ENCODE measurements at regions not wholly inside any gene's neighbourhood (a gene's known extent, or its start where the extent isn't known, plus 50 kb on each side); places are given as distances from the start of the nearest gene placed in this dataset.

- no peak for TF ChIP-seq POLR2A (IDR thresholded peaks at IDR 0.05)
- no peak for TF ChIP-seq CTCF (IDR thresholded peaks at IDR 0.05)
Measured at GRCh38 chr5:44603496-44604272, 205.1 kb upstream of the MRPS30 start.
